IMR-90 (cell line): ENCODE measurements at regions not wholly inside any gene's neighbourhood (a gene's known extent, or its start where the extent isn't known, plus 50 kb on each side); places are given as distances from the start of the nearest gene placed in this dataset.

Experiments used
- ATAC-seq: fragments of 200-7000 bp; cut with Tn5 transposase; 2 replicates; pipeline ENCODE4 v1.9.1; 2020; ENCODE audit warnings: low read depth, mild to moderate bottlenecking, moderate library complexity
- BruUV-seq: library from RNA; stranded (reverse); fragments of 400-500 nt; replicated peaks from 2 replicates; lab custom pipeline; 2021; lab: Mats Ljungman, UMichigan
- CTCF ChIA-PET: fragments of 300-600 bp; formaldehyde crosslinking; extraction: SDS; loops from one replicate; lab custom pipeline; 2021; ENCODE audit warnings: antibody characterized with exemption; lab: Yijun Ruan, JAX
- POLR2A ChIA-PET: fragments of 300-600 bp; sonication (Branson Sonifier 250); formaldehyde crosslinking; loops from one replicate; lab custom pipeline; 2022; ENCODE audit warnings: antibody characterized with exemption; ENCODE audit not compliant: unreplicated experiment; lab: Charles Lee
- DNase-seq: peaks from one replicate; pipeline ENCODE4 v3.0.0; 2013
- H2AFZ ChIP-seq: replicated peaks from 2 replicates; pipeline ENCODE3; 2013; ENCODE audit warnings: low read length, mild to moderate bottlenecking; ENCODE audit not compliant: poor library complexity
- H2AK5ac ChIP-seq: 2 replicates; pipeline ENCODE4 v1.6.1; 2013; ENCODE audit warnings: low read depth, low read length, inconsistent platforms
- H2AK9ac ChIP-seq: replicated peaks from 2 replicates; pipeline ENCODE3; 2013; ENCODE audit warnings: mild to moderate bottlenecking, low read depth, low read length, moderate library complexity; ENCODE audit not compliant: poor library complexity
- H2BK120ac ChIP-seq: 2 replicates; pipeline ENCODE4 v1.6.1; 2013; ENCODE audit warnings: low read depth, low read length, inconsistent platforms
- H2BK15ac ChIP-seq: 3 replicates; pipeline ENCODE4 v1.6.1; 2013; ENCODE audit warnings: low read depth, low read length, inconsistent platforms
- H2BK20ac ChIP-seq: 2 replicates; pipeline ENCODE4 v1.6.1; 2013; ENCODE audit warnings: low read depth, mild to moderate bottlenecking, inconsistent platforms, low read length, moderate library complexity
- H2BK5ac ChIP-seq: 2 replicates; pipeline ENCODE4 v1.6.1; 2013; ENCODE audit warnings: mild to moderate bottlenecking, low read depth, low read length, inconsistent platforms; ENCODE audit not compliant: poor library complexity, severe bottlenecking
- H3K14ac ChIP-seq: replicated peaks from 2 replicates; pipeline ENCODE4 v1.6.1; 2013; ENCODE audit warnings: low read depth, low read length, inconsistent platforms
- H3K18ac ChIP-seq: 2 replicates; pipeline ENCODE4 v1.6.1; 2013; ENCODE audit warnings: low read depth, low read length, control low read depth
- H3K23ac ChIP-seq: 2 replicates; pipeline ENCODE4 v1.6.1; 2013; ENCODE audit warnings: low read depth, low read length, inconsistent platforms
- H3K27ac ChIP-seq: 2 replicates; pipeline ENCODE4 v1.5.1; 2013; ENCODE audit warnings: mild to moderate bottlenecking, control low read depth, low read length; ENCODE audit not compliant: insufficient read depth
- H3K27me3 ChIP-seq: 2 replicates; pipeline ENCODE4 v1.6.1; 2013; ENCODE audit warnings: low read length; ENCODE audit not compliant: control insufficient read depth, insufficient read depth
- H3K36me3 ChIP-seq: 2 replicates; pipeline ENCODE4 v1.6.1; 2013; ENCODE audit warnings: low read length, mixed read lengths; ENCODE audit not compliant: control insufficient read depth, insufficient read depth
- H3K4ac ChIP-seq: 2 replicates; pipeline ENCODE4 v1.6.1; 2013; ENCODE audit warnings: low read depth, low read length, inconsistent platforms
- H3K4me1 ChIP-seq: 2 replicates; pipeline ENCODE4 v1.6.1; 2013; ENCODE audit warnings: low read length, mixed read lengths; ENCODE audit not compliant: control insufficient read depth, insufficient read depth
- H3K4me2 ChIP-seq: 2 replicates; pipeline ENCODE4 v1.6.1; 2013; ENCODE audit warnings: low read depth, mild to moderate bottlenecking, control low read depth, low read length, moderate library complexity
- H3K4me3 ChIP-seq: 2 replicates; pipeline ENCODE4 v1.5.1; 2013; ENCODE audit warnings: low read depth, mild to moderate bottlenecking, control low read depth, low read length, moderate library complexity; ENCODE audit not compliant: insufficient read depth
- H3K56ac ChIP-seq: 2 replicates; pipeline ENCODE4 v1.6.1; 2013; ENCODE audit warnings: low read length, inconsistent platforms; ENCODE audit not compliant: insufficient read depth; ENCODE audit errors: extremely low read depth
- H3K79me1 ChIP-seq, 2 experiments: 2 replicates each; pipeline ENCODE4 v1.6.1; 2013; ENCODE audit warnings: low read length in 2 of 2, inconsistent platforms in 1 of 2, low read depth in 1 of 2
- H3K9ac ChIP-seq: 2 replicates; pipeline ENCODE4 v1.6.1; 2013; ENCODE audit warnings: low read depth, low read length, control low read depth
- H3K9me1 ChIP-seq: 2 replicates; pipeline ENCODE4 v1.6.1; 2013; ENCODE audit warnings: low read length, inconsistent platforms; ENCODE audit not compliant: insufficient read depth
- H3K9me3 ChIP-seq: 2 replicates; pipeline ENCODE4 v1.6.1; 2013; ENCODE audit warnings: low read length; ENCODE audit not compliant: control insufficient read depth, insufficient read depth
- H4K20me1 ChIP-seq: 2 replicates; pipeline ENCODE4 v1.6.1; 2013; ENCODE audit warnings: low read length, inconsistent platforms; ENCODE audit not compliant: insufficient read depth
- H4K5ac ChIP-seq: 2 replicates; pipeline ENCODE4 v1.6.1; 2013; ENCODE audit warnings: mild to moderate bottlenecking, low read depth, low read length, control low read depth
- H4K8ac ChIP-seq, 2 experiments: 2 replicates each; pipeline ENCODE4 v1.6.1; 2013; ENCODE audit warnings: low read depth in 2 of 2, low read length in 2 of 2, control low read depth in 1 of 2, inconsistent platforms in 1 of 2
- H4K91ac ChIP-seq: 2 replicates; pipeline ENCODE4 v1.6.1; 2013; ENCODE audit warnings: low read depth, low read length, inconsistent platforms; ENCODE audit not compliant: insufficient read depth
- BHLHE40 ChIP-seq: fragments of 150-350 bp; IDR thresholded peaks from 2 replicates; pipeline ENCODE4 v1.6.1; 2016; ENCODE audit warnings: mild to moderate bottlenecking, low read depth, low read length
- CEBPB ChIP-seq: IDR thresholded peaks from 2 replicates; pipeline ENCODE4 v1.6.1; 2012; ENCODE audit warnings: low read depth, low read length, improper control_type of control experiment
- CHD1 ChIP-seq: IDR thresholded peaks from 2 replicates; pipeline ENCODE4 v1.6.1; 2012; ENCODE audit warnings: low read depth, low read length, improper control_type of control experiment
- CTCF ChIP-seq: conservative IDR thresholded peaks from 2 replicates; pipeline ENCODE4 v1.5.1; 2012; ENCODE audit warnings: mild to moderate bottlenecking, low read depth, low read length, improper control_type of control experiment
- ELK1 ChIP-seq: fragments of 150-350 bp; IDR thresholded peaks from 2 replicates; pipeline ENCODE4 v1.6.1; 2016; ENCODE audit warnings: low read depth, mild to moderate bottlenecking, low read length, moderate library complexity, borderline replicate concordance
- FOS ChIP-seq: fragments of 150-350 bp; IDR thresholded peaks from 2 replicates; pipeline ENCODE4 v1.6.1; 2016; ENCODE audit warnings: low read depth, low read length
- MAFK ChIP-seq: IDR thresholded peaks from 2 replicates; pipeline ENCODE4 v1.6.1; 2012; ENCODE audit warnings: low read depth, low read length, improper control_type of control experiment
- MXI1 ChIP-seq: IDR thresholded peaks from 2 replicates; pipeline ENCODE4 v1.6.1; 2012; ENCODE audit warnings: low read depth, mild to moderate bottlenecking, low read length, moderate library complexity, borderline replicate concordance
- NFE2L2 ChIP-seq: fragments of 150-350 bp; IDR thresholded peaks from 2 replicates; pipeline ENCODE4 v1.6.1; 2016; ENCODE audit warnings: low read depth, mild to moderate bottlenecking, low read length
- RAD21 ChIP-seq: IDR thresholded peaks from 2 replicates; pipeline ENCODE4 v1.6.1; 2012; ENCODE audit warnings: low read length, improper control_type of control experiment
- RCOR1 ChIP-seq: IDR thresholded peaks from 2 replicates; pipeline ENCODE4 v1.6.1; 2012; ENCODE audit warnings: mild to moderate bottlenecking, low read length, improper control_type of control experiment; ENCODE audit not compliant: insufficient replicate concordance
- RFX5 ChIP-seq: IDR thresholded peaks from 2 replicates; pipeline ENCODE4 v1.8.0; 2012; ENCODE audit warnings: low read depth, mild to moderate bottlenecking, low read length, moderate library complexity
- SMC3 ChIP-seq: fragments of 150-350 bp; IDR thresholded peaks from 2 replicates; pipeline ENCODE4 v1.6.1; 2016; ENCODE audit warnings: low read depth, mild to moderate bottlenecking, antibody characterized with exemption, low read length, moderate library complexity
- USF2 ChIP-seq: fragments of 150-350 bp; IDR thresholded peaks from 2 replicates; pipeline ENCODE4 v1.6.1; 2017; ENCODE audit warnings: mild to moderate bottlenecking, antibody characterized with exemption, low read length, low read depth
- WGBS, 2 experiments: methylation state at CpG; one replicate each; pipeline versions ENCODE4 v1.1.5 to v1.1.7; 2013; ENCODE audit warnings: missing lambda C conversion rate in 2 of 2; ENCODE audit not compliant: insufficient read length in 1 of 2; ENCODE audit errors: extremely low coverage in 2 of 2; 5-methylcytosine and 5-hydroxymethylcytosine counted together
- dilution Hi-C: fragments of 300-500 bp; cut with HindIII; formaldehyde crosslinking; loops from one replicate; pipeline ENCODE4 v1.14.3; 2018; ENCODE audit warnings: low sequenced_read_pairs; ENCODE audit not compliant: unreplicated experiment
- in situ Hi-C: fragments of 300-500 bp; cut with MboI; formaldehyde crosslinking; loops from 3 replicates; pipeline ENCODE4 v1.14.3; 2019; ENCODE audit warnings: low sequenced_read_pairs, inconsistent platforms, mixed read lengths
- intact Hi-C: fragments of 100-400 bp; cut with micrococcal nuclease; formaldehyde crosslinking; loops from 2 replicates; pipeline ENCODE4 v1.10.0; 2022

GRCh38 chr4:154029171-154029570, 240.3 kb upstream of the SFRP2 start:
- no peak overlapping the region for H3K14ac ChIP-seq
- H3K27ac ChIP-seq, result no peak overlapping the region
- in situ Hi-C loops, result no loop called here
- TF ChIP-seq MAFK (no peak), ELK1 (no peak), BHLHE40 (no peak), RAD21 (no peak), USF2 (no peak), RCOR1 (no peak), MXI1 (no peak), CHD1 (no peak), CTCF (no peak), CEBPB (no peak), RFX5 (no peak), SMC3 (no peak), NFE2L2 (no peak), FOS (no peak)
- no peaks in the 10 kb centered on the region for H3K4me1 ChIP-seq
- no TSS peak for BruUV-seq
- no peak overlapping the region for H3K18ac ChIP-seq
- no peak overlapping the region for H3K4ac ChIP-seq
- H2BK15ac ChIP-seq, result no peak overlapping the region
- H3K9me1 ChIP-seq, result no peaks in the 10 kb centered on the region
- H4K20me1 ChIP-seq, result no peaks in the 10 kb centered on the region
- intact Hi-C loops, result no loop called here
- no peaks in the 10 kb centered on the region for H3K79me1 ChIP-seq
- ATAC-seq (no peak), DNase-seq (no peak)
- H3K9me3 ChIP-seq, result peaks cover 4% of the 10 kb centered on the region
- H3K27me3 ChIP-seq, result no peaks in the 10 kb centered on the region
- no peak overlapping the region for H4K8ac ChIP-seq
- H4K91ac ChIP-seq, result no peak overlapping the region
- dilution Hi-C loops, result no loop called here
- POLR2A ChIA-PET, result no interaction called here
- no peak overlapping the region for H2AK9ac ChIP-seq
- H2AFZ ChIP-seq, result no peak overlapping the region
- H2BK5ac ChIP-seq, result no peak overlapping the region
- no peak overlapping the region for H2BK120ac ChIP-seq
- no peak overlapping the region for H3K4me2 ChIP-seq
- no peak overlapping the region for H3K23ac ChIP-seq
- no peak overlapping the region for H3K4me3 ChIP-seq
- H3K9ac ChIP-seq, result no peak overlapping the region
- H2AK5ac ChIP-seq, result no peak overlapping the region
- CTCF ChIA-PET, result no interaction called here
- WGBS, 2 experiments, result no CpG with 5 or more reads among the region's 2 CpGs
- H4K5ac ChIP-seq, result no peak overlapping the region
- no peak overlapping the region for H3K56ac ChIP-seq
- no peak overlapping the region for H2BK20ac ChIP-seq
- no peaks in the 10 kb centered on the region for H3K36me3 ChIP-seq
